Activated CD4-positive, alpha-beta T cell treated with anti-CD3 and anti-CD28 coated beads, Interleukin-2, amount 50 U/mL, for 1 hour (primary cell): ENCODE measurements at regions not wholly inside any gene's neighbourhood (a gene's known extent, or its start where the extent isn't known, plus 50 kb on each side); places are given as distances from the start of the nearest gene placed in this dataset.
"Not testable (repeated sequence)": the region's sequence is repeated elsewhere in the genome, so short reads cannot be mapped to it uniquely, and the experiment has no call there.

Source experiments
- DNase-seq: peaks from one replicate; pipeline ENCODE4 v3.0.0-alpha.2; 2020

DNA sequence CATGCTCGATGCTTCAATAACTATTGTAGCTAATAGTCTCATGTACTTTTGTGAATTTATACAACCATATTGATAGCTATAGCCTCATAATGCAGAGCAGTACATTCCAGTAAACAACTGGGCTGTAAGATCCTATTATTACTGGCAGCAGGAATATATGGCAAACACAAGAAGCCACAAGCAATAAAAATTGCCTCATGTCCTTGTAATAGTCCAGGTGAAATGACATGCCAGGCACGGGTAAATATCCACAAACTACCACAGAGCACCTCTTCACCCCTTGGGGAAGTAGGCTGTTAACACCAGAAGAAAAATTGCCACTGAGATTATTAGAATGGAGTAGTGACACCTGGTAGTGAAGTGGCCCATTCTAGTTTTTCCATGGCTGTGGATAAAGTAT is 158.3 kb downstream of the MTX2 start:
- no peak for DNase-seq

GRCh38 chr2:176428944-176429469 is 159.8 kb downstream of the MTX2 start:
- DNase-seq = not testable (repeated sequence)

- no peak for DNase-seq
Measured at GRCh38 chr2:176432434-176432833, 163.2 kb downstream of the MTX2 start.

GRCh38 chr2:176435729-176436128 is 166.5 kb downstream of the MTX2 start:
- DNase-seq = no peak

GRCh38 chr2:176443946-176444345 is 174.7 kb downstream of the MTX2 start:
- no peak for DNase-seq

- no peak for DNase-seq
Measured at GRCh38 chr2:176445956-176446355, 176.7 kb downstream of the MTX2 start.

DNA sequence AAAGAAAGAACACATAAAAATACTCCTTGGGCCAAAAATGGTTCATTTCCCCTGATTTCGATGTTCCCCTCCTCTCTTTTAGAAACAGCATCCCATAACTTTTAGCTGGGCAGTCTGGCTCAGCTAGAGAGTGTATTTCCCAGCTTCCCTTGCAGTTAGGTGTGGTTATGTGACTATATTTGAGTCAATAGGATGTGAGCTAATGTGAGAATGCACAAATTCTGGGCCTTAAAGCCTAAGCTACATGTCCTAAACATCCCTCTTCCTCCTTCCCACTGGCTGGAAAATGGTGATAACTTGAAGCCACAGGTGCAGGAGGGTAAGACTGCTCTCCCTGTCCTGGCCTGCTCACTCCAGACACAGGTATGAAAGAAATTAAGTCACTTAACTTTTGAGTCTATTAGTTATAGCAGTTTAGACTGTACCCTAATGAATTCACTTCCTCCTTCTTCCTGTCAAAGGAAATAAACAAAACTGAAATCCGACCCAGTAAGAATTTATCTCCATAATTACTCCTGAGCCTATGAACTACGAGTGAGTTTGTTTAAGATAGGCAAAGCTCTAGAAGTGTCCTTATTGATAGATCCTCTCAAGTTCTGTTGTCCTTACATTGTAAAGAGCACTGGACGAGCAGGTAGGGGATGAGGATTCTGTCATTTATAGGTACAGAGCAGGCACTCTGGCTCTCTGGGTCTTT is 177.6 kb downstream of the MTX2 start:
- no peak for DNase-seq

DNA sequence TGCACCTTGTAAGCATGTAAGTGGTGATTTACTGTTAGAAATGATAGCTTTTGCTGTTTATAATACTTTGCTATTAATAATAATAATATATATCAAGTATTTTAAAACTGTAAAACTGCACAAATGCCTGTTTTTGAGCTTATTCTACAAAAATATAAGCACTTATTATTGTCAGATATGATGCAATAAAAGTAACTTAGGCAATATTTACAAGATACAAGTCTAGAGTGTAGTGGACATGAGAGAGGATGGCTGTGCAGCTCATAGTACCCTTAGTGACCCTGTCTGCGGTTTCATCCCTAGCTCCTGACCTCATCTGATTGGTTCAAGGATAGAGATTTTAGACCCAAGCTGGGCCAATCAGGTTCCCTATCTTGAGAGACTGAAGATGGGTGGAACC is 178.4 kb downstream of the MTX2 start:
- DNase-seq = no peak

DNA sequence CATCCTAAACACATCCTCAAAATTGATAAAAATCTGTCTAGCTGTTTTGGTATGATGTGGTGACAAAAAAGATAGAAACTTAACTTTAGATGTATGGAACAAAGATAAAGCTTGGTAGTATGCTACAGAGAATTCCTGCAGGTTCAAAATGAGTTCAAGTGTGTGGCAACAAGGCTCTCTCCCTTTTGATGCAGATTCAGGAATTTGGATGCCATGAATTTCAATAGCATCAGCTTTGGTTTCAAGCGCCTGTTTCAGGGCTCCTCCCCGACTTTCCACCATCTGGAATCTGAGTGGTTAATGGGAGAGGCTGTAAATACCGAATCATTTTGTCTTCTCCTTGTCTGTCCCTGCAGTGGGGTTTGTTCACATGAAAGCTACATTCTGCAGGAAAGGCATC is 180.6 kb downstream of the MTX2 start:
- DNase-seq = no peak

- no peak for DNase-seq
Measured at GRCh38 chr2:176453784-176454183, 184.5 kb downstream of the MTX2 start.

DNA sequence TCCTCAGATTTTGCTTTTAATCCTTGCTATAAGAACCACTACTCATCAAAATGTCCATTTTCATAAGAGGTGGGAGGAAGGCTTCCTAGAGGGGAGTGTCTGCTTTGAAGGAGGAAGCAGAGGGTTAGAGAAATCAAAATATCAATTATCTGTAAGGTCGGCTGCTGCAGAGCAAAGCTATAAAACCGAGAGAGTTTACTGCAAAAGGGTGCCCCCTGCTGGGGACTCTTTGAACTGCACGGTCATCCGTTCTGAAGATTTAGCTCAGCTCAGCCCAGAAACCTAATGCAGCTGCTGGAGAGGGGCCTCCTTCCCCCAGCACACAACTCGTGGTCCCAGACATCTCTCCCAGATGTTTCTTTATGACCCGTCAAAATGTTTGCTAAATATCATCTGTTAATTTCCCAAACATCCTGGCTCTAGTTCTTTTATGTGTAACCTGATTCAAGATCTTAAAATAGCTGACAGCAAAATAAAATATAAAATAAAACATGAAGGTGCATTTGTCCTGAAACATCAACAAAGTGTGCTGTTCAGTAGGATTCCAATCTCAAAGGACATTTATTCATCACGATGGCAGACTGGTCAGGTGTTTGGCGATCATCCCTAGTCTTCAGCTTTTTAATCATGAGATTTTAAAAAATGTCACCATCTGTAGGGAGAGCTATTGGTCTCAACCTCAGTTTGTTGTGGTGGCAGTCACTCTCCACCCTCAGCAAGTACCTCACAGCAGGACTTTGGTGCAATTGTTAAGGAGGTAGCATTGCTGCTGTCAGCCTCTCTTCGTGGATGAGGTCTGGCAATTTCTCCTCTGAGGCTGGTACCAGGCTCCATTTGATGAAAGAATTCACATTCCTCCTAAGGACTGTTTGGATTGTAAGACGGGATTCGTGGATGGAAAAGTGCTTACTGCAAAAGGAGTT is 185.9 kb downstream of the MTX2 start:
- DNase-seq = peak; percentile 79

- no peak for DNase-seq
Measured at GRCh38 chr2:176455816-176456291, 186.6 kb downstream of the MTX2 start.

GRCh38 chr2:176457481-176457880 is 188.2 kb downstream of the MTX2 start:
- DNase-seq = no peak

GRCh38 chr2:176461098-176461808 is 192.0 kb downstream of the MTX2 start:
- no peak for DNase-seq

- DNase-seq = no peak
Measured at GRCh38 chr2:176461809-176462670, 192.8 kb downstream of the MTX2 start.

DNA sequence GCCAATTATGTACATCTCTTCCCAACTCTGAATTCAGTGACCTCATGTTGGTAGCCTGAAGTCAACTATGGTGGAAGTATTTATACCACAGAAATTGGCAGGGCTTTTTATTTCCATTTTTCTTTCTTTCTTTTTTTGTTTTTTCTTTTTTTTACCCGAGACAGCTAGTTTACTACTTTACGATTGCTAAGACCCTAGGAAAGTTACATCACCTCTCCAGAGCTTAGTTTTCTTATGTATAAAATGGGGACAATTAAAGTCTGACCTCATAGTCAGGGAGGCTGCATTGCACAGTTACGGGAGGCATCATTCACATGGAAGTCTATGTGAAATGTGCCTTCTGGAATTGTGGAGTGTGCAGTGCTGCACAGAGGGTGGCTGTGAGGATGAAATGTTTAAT is 194.3 kb downstream of the MTX2 start:
- DNase-seq = no peak

DNA sequence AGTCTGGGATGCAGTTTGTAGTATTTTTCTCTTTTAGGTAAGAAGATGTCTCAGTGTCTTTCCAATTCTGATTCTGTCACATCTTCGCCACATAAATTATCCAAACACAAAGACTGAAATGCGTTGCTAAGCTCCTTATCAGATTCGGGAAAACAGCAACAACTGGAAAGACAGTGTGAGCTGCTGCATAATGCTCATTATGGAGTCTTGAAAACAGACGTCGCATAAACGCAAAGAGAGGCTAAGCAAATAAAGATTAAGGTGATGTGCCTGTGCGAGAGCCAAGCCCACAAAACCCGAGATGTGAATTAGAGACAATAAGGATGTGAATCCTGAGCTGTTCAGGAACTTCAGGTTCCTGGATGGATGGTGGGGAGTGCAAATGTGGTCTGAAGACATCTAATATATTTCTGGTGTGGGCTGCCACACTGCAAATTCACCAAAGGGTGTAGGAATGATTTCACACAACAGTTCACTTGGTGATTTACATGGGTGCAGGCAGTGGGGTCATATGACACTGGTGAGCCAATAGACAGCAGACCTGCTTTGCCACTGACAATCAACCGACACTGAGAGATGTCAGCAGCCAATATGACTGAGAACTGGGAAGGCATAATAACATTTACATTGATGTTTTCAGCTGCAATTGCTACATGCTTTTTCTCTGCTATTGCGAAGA is 195.8 kb downstream of the MTX2 start:
- DNase-seq = no peak

DNA sequence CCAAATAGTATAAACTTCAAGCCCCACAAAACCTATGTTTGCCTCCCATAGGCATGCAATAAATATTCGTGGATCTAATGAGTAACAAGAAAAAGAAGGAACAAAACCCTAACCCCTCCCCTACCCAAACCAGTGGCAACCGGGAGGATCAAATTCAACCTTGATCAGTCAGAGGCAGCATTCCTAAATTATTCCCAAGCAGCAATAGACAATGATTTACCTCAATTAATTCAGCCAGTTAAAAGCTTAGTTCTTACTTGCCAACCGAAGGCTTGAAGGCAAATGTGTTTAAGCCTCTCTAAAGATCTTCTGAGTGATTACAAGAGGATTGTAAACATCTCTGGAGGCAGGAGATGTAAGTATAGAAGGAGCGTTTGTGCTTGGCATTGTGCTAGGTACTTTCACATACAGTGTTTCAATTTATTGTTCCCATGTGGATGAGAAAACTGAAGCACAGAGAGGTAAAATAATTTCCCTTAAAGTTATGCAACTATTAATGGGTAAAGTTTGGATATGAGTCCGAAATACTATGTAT is 197.7 kb downstream of the MTX2 start:
- DNase-seq = no peak

GRCh38 chr2:176467595-176467994 is 198.4 kb downstream of the MTX2 start:
- no peak for DNase-seq

DNA sequence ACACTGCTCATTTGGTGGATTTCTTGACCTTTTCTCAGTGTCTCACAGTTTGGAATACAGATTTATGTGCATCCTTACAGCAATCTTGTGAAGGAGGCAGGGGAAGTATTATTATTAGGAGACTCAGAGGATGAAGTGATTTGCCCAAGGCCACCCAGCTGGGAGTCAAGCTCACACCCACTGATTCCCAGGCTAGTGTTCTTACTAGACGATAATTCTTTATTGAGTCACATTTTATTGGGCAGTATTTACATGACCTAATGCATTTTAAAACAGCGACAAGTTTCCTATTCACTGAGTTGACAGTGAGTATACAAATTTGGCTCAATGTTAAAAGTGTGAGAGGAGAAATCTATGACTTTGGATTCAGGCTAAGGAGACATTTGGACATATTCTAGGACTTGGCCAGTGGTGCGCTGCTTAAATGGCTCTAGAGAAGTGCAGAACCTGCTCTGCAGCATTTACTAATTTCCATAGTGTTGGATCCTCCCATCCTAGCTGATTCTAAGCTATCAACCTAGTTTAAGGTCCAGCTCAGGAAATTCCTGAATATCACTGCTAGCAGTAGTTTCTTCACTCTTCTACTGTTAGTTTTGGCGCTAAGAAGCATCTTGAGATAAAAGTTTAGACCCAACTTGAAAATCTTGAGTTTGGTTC is 199.3 kb downstream of the MTX2 start:
- no peak for DNase-seq

- no peak for DNase-seq
Measured at GRCh38 chr2:176470713-176471112, 201.5 kb downstream of the MTX2 start.
